ENCODE measurements at regions not wholly inside any gene's neighbourhood (a gene's known extent, or its start where the extent isn't known, plus 50 kb on each side); places are given as distances from the start of the nearest gene placed in this dataset.

DNA sequence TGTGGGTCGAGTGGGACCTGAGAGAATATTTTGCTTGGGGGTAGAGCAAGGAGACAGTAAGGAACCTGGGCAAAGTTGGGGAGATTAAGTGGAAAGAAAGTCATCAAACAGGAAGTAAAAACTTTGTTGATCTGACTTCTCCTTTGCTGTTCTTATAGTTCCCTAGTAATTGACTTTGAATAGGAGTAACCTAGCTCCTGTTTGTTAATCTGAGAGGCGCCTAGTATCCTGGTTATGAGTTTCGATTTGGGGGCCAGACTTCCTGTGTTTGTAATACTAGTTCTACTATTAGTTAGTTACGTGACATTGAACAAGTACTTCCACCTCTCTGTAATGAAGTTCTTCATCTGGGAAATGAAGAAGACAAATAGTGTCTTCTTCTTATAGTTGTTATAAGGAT is 99.1 kb downstream of the ZNF365 start:
- no peak for TF ChIP-seq EZH2phosphoT487 (IDR thresholded peaks at IDR 0.05; ENCODE audit: low read length)
- TF ChIP-seq, protein P1, sequence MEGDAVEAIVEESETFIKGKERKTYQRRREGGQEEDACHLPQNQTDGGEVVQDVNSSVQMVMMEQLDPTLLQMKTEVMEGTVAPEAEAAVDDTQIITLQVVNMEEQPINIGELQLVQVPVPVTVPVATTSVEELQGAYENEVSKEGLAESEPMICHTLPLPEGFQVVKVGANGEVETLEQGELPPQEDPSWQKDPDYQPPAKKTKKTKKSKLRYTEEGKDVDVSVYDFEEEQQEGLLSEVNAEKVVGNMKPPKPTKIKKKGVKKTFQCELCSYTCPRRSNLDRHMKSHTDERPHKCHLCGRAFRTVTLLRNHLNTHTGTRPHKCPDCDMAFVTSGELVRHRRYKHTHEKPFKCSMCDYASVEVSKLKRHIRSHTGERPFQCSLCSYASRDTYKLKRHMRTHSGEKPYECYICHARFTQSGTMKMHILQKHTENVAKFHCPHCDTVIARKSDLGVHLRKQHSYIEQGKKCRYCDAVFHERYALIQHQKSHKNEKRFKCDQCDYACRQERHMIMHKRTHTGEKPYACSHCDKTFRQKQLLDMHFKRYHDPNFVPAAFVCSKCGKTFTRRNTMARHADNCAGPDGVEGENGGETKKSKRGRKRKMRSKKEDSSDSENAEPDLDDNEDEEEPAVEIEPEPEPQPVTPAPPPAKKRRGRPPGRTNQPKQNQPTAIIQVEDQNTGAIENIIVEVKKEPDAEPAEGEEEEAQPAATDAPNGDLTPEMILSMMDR (IDR thresholded peaks at IDR 0.05; ENCODE audit: low read length) = no peak

DNA sequence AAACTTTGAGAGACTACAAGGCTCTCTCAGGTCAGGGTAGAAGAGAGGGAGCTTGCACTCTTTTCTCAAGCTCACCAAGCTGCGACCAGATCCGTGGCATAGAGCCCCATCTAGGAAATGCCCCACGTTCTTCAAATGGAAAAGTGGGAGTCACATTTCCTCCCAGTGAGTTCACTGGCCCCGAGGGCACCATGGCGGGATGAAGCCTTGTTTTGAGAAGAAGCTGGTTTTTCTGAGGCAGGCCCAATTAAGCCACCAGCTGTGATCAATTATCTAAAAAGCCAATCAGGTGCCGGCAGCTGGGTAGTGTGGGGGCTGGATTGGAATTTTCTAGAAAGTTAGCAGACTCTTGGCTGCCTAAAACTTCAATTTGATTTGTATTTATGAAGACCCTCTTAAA is 101.4 kb downstream of the ZNF365 start:
- H2AFZ ChIP-seq (ENCODE audit: low read length) = no peak overlapping the region

More for the DNA sequence above, 99.1 kb downstream of the ZNF365 start:
- Histone ChIP-seq H3K9me3 (replicated peaks; ENCODE audit: insufficient read depth, low read length) (no peaks in the 10 kb centered on the region), H3K9ac (ENCODE audit: low read length) (no peak overlapping the region), H3K4me1 (ENCODE audit: low read length) (no peaks in the 10 kb centered on the region), H3K79me2 (ENCODE audit: low read length) (no peaks in the 10 kb centered on the region), H3F3A (ENCODE audit: insufficient read depth, low read length) (no peaks in the 10 kb centered on the region), H3K27ac (ENCODE audit: low read length) (no peak overlapping the region), H3K36me3 (replicated peaks; ENCODE audit: insufficient read depth, low read length) (no peaks in the 10 kb centered on the region), H3K4me2 (ENCODE audit: low read depth, low read length) (no peak overlapping the region), H4K20me1 (ENCODE audit: insufficient read depth, low read length) (no peaks in the 10 kb centered on the region), H3K27me3 (replicated peaks; ENCODE audit: insufficient read depth, low read length) (0 out of 2 replicates have a peak, but pooled peaks cover 3% of the 10 kb centered on the region), H2AFZ (ENCODE audit: low read length) (no peak overlapping the region), H3K9me2 (replicated peaks; ENCODE audit: insufficient read depth, low read length) (no peaks in the 10 kb centered on the region), H3K4me3 (ENCODE audit: low read length) (no peak overlapping the region)
- no peak for DNase-seq

DNA sequence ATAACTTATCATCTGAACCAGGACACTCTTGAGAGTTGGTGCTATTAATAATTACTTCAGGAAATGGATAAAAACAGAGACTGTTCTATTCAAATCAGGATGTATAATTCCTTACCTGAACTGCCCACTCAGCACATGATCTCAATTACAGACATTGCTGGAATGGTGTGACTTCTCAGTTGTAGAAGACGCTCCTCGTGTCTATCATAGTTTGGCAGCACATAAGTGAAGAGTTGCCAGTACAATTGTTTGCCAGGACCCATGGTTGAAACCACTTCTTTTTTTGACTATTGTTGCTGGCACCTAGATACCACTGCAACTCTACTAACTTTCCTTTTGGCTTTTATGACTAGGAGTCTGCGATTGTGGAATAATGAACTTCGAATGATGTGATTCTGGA is 105.4 kb downstream of the ZNF365 start:
- Histone ChIP-seq H4K20me1 (ENCODE audit: insufficient read depth, low read length) (no peaks in the 10 kb centered on the region), H3K36me3 (replicated peaks; ENCODE audit: insufficient read depth, low read length) (no peaks in the 10 kb centered on the region), H3K27ac (ENCODE audit: low read length) (no peak overlapping the region), H3K4me3 (ENCODE audit: low read length) (no peak overlapping the region), H3K9me3 (replicated peaks; ENCODE audit: insufficient read depth, low read length) (no peaks in the 10 kb centered on the region), H3K9me2 (replicated peaks; ENCODE audit: insufficient read depth, low read length) (no peaks in the 10 kb centered on the region), H3K4me2 (ENCODE audit: low read depth, low read length) (no peak overlapping the region), H2AFZ (ENCODE audit: low read length) (no peak overlapping the region), H3K9ac (ENCODE audit: low read length) (no peak overlapping the region), H3K27me3 (replicated peaks; ENCODE audit: insufficient read depth, low read length) (no peaks in the 10 kb centered on the region), H3F3A (ENCODE audit: insufficient read depth, low read length) (no peaks in the 10 kb centered on the region), H3K4me1 (ENCODE audit: low read length) (no peaks in the 10 kb centered on the region), H3K79me2 (ENCODE audit: low read length) (no peaks in the 10 kb centered on the region)
- DNase-seq = no peak
- no peak for TF ChIP-seq EZH2 (optimal IDR thresholded peaks at IDR 0.05; ENCODE audit: low read depth, low read length)
- TF ChIP-seq EZH2phosphoT487 (IDR thresholded peaks at IDR 0.05; ENCODE audit: low read length) = no peak
- TF ChIP-seq, protein P1 (IDR thresholded peaks at IDR 0.05; ENCODE audit: low read length) = no peak

More for the DNA sequence above, 101.4 kb downstream of the ZNF365 start:
- H3K4me1 ChIP-seq (ENCODE audit: low read length) = no peaks in the 10 kb centered on the region
- H3K79me2 ChIP-seq (ENCODE audit: low read length) = no peaks in the 10 kb centered on the region
- H3K9ac ChIP-seq (ENCODE audit: low read length) = no peak overlapping the region
- no peak for DNase-seq
- no peaks in the 10 kb centered on the region for H4K20me1 ChIP-seq (ENCODE audit: insufficient read depth, low read length)
- H3K4me3 ChIP-seq (ENCODE audit: low read length) = no peak overlapping the region
- no peaks in the 10 kb centered on the region for H3F3A ChIP-seq (ENCODE audit: insufficient read depth, low read length)
- TF ChIP-seq EZH2phosphoT487 (IDR thresholded peaks at IDR 0.05; ENCODE audit: low read length) = no peak
- no peak for TF ChIP-seq EZH2 (optimal IDR thresholded peaks at IDR 0.05; ENCODE audit: low read depth, low read length)
- TF ChIP-seq, protein P1 (IDR thresholded peaks at IDR 0.05; ENCODE audit: low read length) = no peak
- 0 out of 2 replicates have a peak, but pooled peaks cover 3% of the 10 kb centered on the region for H3K27me3 ChIP-seq (replicated peaks; ENCODE audit: insufficient read depth, low read length)
- H3K4me2 ChIP-seq (ENCODE audit: low read depth, low read length) = no peak overlapping the region
- no peak overlapping the region for H3K27ac ChIP-seq (ENCODE audit: low read length)
- no peaks in the 10 kb centered on the region for H3K9me2 ChIP-seq (replicated peaks; ENCODE audit: insufficient read depth, low read length)
- H3K36me3 ChIP-seq (replicated peaks; ENCODE audit: insufficient read depth, low read length) = no peaks in the 10 kb centered on the region
- H3K9me3 ChIP-seq (replicated peaks; ENCODE audit: insufficient read depth, low read length) = no peaks in the 10 kb centered on the region

Data from MM.1S (cell line).